H1 (cell line): ENCODE measurements at regions not wholly inside any gene's neighbourhood (a gene's known extent, or its start where the extent isn't known, plus 50 kb on each side); places are given as distances from the start of the nearest gene placed in this dataset.

Experiments used
- CEBPB ChIP-seq: IDR thresholded peaks from 2 replicates; pipeline ENCODE4 v1.6.1; 2012; ENCODE audit warnings: low read depth, low read length
- EZH2 ChIP-seq: fragments of 200-600 bp; sonication (generic); IDR thresholded peaks from 2 replicates; pipeline ENCODE4 v1.7.1; 2012; ENCODE audit warnings: low read depth, mild to moderate bottlenecking, moderate library complexity, low read length, inconsistent platforms; ENCODE audit not compliant: severe bottlenecking
- FOSL1 ChIP-seq: IDR thresholded peaks from 2 replicates; pipeline ENCODE4 v1.6.1; 2011; ENCODE audit warnings: mild to moderate bottlenecking, low read depth, low read length, moderate library complexity; ENCODE audit not compliant: insufficient read depth
- TF ChIP-seq, protein P1 (sequence below): fragments of 300-600 bp; sonication (generic); IDR thresholded peaks from 2 replicates; pipeline ENCODE4 v1.7.1; 2012; ENCODE audit warnings: low read length, moderate library complexity, mild to moderate bottlenecking, inconsistent platforms; ENCODE audit not compliant: insufficient replicate concordance

GRCh38 chr3:135865553-135865952 lies 100.0 kb upstream of the PPP2R3A start (continued):
- TF ChIP-seq EZH2 = no peak
- TF ChIP-seq, protein P1, sequence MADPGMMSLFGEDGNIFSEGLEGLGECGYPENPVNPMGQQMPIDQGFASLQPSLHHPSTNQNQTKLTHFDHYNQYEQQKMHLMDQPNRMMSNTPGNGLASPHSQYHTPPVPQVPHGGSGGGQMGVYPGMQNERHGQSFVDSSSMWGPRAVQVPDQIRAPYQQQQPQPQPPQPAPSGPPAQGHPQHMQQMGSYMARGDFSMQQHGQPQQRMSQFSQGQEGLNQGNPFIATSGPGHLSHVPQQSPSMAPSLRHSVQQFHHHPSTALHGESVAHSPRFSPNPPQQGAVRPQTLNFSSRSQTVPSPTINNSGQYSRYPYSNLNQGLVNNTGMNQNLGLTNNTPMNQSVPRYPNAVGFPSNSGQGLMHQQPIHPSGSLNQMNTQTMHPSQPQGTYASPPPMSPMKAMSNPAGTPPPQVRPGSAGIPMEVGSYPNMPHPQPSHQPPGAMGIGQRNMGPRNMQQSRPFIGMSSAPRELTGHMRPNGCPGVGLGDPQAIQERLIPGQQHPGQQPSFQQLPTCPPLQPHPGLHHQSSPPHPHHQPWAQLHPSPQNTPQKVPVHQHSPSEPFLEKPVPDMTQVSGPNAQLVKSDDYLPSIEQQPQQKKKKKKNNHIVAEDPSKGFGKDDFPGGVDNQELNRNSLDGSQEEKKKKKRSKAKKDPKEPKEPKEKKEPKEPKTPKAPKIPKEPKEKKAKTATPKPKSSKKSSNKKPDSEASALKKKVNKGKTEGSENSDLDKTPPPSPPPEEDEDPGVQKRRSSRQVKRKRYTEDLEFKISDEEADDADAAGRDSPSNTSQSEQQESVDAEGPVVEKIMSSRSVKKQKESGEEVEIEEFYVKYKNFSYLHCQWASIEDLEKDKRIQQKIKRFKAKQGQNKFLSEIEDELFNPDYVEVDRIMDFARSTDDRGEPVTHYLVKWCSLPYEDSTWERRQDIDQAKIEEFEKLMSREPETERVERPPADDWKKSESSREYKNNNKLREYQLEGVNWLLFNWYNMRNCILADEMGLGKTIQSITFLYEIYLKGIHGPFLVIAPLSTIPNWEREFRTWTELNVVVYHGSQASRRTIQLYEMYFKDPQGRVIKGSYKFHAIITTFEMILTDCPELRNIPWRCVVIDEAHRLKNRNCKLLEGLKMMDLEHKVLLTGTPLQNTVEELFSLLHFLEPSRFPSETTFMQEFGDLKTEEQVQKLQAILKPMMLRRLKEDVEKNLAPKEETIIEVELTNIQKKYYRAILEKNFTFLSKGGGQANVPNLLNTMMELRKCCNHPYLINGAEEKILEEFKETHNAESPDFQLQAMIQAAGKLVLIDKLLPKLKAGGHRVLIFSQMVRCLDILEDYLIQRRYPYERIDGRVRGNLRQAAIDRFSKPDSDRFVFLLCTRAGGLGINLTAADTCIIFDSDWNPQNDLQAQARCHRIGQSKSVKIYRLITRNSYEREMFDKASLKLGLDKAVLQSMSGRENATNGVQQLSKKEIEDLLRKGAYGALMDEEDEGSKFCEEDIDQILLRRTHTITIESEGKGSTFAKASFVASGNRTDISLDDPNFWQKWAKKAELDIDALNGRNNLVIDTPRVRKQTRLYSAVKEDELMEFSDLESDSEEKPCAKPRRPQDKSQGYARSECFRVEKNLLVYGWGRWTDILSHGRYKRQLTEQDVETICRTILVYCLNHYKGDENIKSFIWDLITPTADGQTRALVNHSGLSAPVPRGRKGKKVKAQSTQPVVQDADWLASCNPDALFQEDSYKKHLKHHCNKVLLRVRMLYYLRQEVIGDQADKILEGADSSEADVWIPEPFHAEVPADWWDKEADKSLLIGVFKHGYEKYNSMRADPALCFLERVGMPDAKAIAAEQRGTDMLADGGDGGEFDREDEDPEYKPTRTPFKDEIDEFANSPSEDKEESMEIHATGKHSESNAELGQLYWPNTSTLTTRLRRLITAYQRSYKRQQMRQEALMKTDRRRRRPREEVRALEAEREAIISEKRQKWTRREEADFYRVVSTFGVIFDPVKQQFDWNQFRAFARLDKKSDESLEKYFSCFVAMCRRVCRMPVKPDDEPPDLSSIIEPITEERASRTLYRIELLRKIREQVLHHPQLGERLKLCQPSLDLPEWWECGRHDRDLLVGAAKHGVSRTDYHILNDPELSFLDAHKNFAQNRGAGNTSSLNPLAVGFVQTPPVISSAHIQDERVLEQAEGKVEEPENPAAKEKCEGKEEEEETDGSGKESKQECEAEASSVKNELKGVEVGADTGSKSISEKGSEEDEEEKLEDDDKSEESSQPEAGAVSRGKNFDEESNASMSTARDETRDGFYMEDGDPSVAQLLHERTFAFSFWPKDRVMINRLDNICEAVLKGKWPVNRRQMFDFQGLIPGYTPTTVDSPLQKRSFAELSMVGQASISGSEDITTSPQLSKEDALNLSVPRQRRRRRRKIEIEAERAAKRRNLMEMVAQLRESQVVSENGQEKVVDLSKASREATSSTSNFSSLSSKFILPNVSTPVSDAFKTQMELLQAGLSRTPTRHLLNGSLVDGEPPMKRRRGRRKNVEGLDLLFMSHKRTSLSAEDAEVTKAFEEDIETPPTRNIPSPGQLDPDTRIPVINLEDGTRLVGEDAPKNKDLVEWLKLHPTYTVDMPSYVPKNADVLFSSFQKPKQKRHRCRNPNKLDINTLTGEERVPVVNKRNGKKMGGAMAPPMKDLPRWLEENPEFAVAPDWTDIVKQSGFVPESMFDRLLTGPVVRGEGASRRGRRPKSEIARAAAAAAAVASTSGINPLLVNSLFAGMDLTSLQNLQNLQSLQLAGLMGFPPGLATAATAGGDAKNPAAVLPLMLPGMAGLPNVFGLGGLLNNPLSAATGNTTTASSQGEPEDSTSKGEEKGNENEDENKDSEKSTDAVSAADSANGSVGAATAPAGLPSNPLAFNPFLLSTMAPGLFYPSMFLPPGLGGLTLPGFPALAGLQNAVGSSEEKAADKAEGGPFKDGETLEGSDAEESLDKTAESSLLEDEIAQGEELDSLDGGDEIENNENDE = no peak
- no peak for TF ChIP-seq CEBPB
- no peak for TF ChIP-seq FOSL1
